ENCODE measurements at regions not wholly inside any gene's neighbourhood (a gene's known extent, or its start where the extent isn't known, plus 50 kb on each side); places are given as distances from the start of the nearest gene placed in this dataset.

- no peak for TF ChIP-seq EZH2 (IDR thresholded peaks at IDR 0.05; ENCODE audit: borderline replicate concordance)
- TF ChIP-seq, protein P1, sequence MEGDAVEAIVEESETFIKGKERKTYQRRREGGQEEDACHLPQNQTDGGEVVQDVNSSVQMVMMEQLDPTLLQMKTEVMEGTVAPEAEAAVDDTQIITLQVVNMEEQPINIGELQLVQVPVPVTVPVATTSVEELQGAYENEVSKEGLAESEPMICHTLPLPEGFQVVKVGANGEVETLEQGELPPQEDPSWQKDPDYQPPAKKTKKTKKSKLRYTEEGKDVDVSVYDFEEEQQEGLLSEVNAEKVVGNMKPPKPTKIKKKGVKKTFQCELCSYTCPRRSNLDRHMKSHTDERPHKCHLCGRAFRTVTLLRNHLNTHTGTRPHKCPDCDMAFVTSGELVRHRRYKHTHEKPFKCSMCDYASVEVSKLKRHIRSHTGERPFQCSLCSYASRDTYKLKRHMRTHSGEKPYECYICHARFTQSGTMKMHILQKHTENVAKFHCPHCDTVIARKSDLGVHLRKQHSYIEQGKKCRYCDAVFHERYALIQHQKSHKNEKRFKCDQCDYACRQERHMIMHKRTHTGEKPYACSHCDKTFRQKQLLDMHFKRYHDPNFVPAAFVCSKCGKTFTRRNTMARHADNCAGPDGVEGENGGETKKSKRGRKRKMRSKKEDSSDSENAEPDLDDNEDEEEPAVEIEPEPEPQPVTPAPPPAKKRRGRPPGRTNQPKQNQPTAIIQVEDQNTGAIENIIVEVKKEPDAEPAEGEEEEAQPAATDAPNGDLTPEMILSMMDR (IDR thresholded peaks at IDR 0.05; ENCODE audit: poor library complexity): no peak
Measured at GRCh38 chr5:109522404-109522803, 112.6 kb upstream of the PJA2 start.

All from hepatocyte (in vitro differentiated cells).